IMR-90 (cell line): ENCODE measurements at regions not wholly inside any gene's neighbourhood (a gene's known extent, or its start where the extent isn't known, plus 50 kb on each side); places are given as distances from the start of the nearest gene placed in this dataset.

Experiments used
- ATAC-seq: fragments of 200-7000 bp; cut with Tn5 transposase; 2 replicates; pipeline ENCODE4 v1.9.1; 2020; ENCODE audit warnings: low read depth, mild to moderate bottlenecking, moderate library complexity
- BruUV-seq: library from RNA; stranded (reverse); fragments of 400-500 nt; replicated peaks from 2 replicates; lab custom pipeline; 2021; lab: Mats Ljungman, UMichigan
- CTCF ChIA-PET: fragments of 300-600 bp; formaldehyde crosslinking; extraction: SDS; loops from one replicate; lab custom pipeline; 2021; ENCODE audit warnings: antibody characterized with exemption; lab: Yijun Ruan, JAX
- POLR2A ChIA-PET: fragments of 300-600 bp; sonication (Branson Sonifier 250); formaldehyde crosslinking; loops from one replicate; lab custom pipeline; 2022; ENCODE audit warnings: antibody characterized with exemption; ENCODE audit not compliant: unreplicated experiment; lab: Charles Lee
- DNase-seq: peaks from one replicate; pipeline ENCODE4 v3.0.0; 2013
- H2AFZ ChIP-seq: replicated peaks from 2 replicates; pipeline ENCODE3; 2013; ENCODE audit warnings: low read length, mild to moderate bottlenecking; ENCODE audit not compliant: poor library complexity
- H2AK5ac ChIP-seq: 2 replicates; pipeline ENCODE4 v1.6.1; 2013; ENCODE audit warnings: low read depth, low read length, inconsistent platforms
- H2AK9ac ChIP-seq: replicated peaks from 2 replicates; pipeline ENCODE3; 2013; ENCODE audit warnings: mild to moderate bottlenecking, low read depth, low read length, moderate library complexity; ENCODE audit not compliant: poor library complexity
- H2BK120ac ChIP-seq: 2 replicates; pipeline ENCODE4 v1.6.1; 2013; ENCODE audit warnings: low read depth, low read length, inconsistent platforms
- H2BK15ac ChIP-seq: 3 replicates; pipeline ENCODE4 v1.6.1; 2013; ENCODE audit warnings: low read depth, low read length, inconsistent platforms
- H2BK20ac ChIP-seq: 2 replicates; pipeline ENCODE4 v1.6.1; 2013; ENCODE audit warnings: low read depth, mild to moderate bottlenecking, inconsistent platforms, low read length, moderate library complexity
- H2BK5ac ChIP-seq: 2 replicates; pipeline ENCODE4 v1.6.1; 2013; ENCODE audit warnings: mild to moderate bottlenecking, low read depth, low read length, inconsistent platforms; ENCODE audit not compliant: poor library complexity, severe bottlenecking
- H3K14ac ChIP-seq: replicated peaks from 2 replicates; pipeline ENCODE4 v1.6.1; 2013; ENCODE audit warnings: low read depth, low read length, inconsistent platforms
- H3K18ac ChIP-seq: 2 replicates; pipeline ENCODE4 v1.6.1; 2013; ENCODE audit warnings: low read depth, low read length, control low read depth
- H3K23ac ChIP-seq: 2 replicates; pipeline ENCODE4 v1.6.1; 2013; ENCODE audit warnings: low read depth, low read length, inconsistent platforms
- H3K27ac ChIP-seq: 2 replicates; pipeline ENCODE4 v1.5.1; 2013; ENCODE audit warnings: mild to moderate bottlenecking, control low read depth, low read length; ENCODE audit not compliant: insufficient read depth
- H3K27me3 ChIP-seq: 2 replicates; pipeline ENCODE4 v1.6.1; 2013; ENCODE audit warnings: low read length; ENCODE audit not compliant: control insufficient read depth, insufficient read depth
- H3K36me3 ChIP-seq: 2 replicates; pipeline ENCODE4 v1.6.1; 2013; ENCODE audit warnings: low read length, mixed read lengths; ENCODE audit not compliant: control insufficient read depth, insufficient read depth
- H3K4ac ChIP-seq: 2 replicates; pipeline ENCODE4 v1.6.1; 2013; ENCODE audit warnings: low read depth, low read length, inconsistent platforms
- H3K4me1 ChIP-seq: 2 replicates; pipeline ENCODE4 v1.6.1; 2013; ENCODE audit warnings: low read length, mixed read lengths; ENCODE audit not compliant: control insufficient read depth, insufficient read depth
- H3K4me2 ChIP-seq: 2 replicates; pipeline ENCODE4 v1.6.1; 2013; ENCODE audit warnings: low read depth, mild to moderate bottlenecking, control low read depth, low read length, moderate library complexity
- H3K4me3 ChIP-seq: 2 replicates; pipeline ENCODE4 v1.5.1; 2013; ENCODE audit warnings: low read depth, mild to moderate bottlenecking, control low read depth, low read length, moderate library complexity; ENCODE audit not compliant: insufficient read depth
- H3K56ac ChIP-seq: 2 replicates; pipeline ENCODE4 v1.6.1; 2013; ENCODE audit warnings: low read length, inconsistent platforms; ENCODE audit not compliant: insufficient read depth; ENCODE audit errors: extremely low read depth
- H3K79me1 ChIP-seq, 2 experiments: 2 replicates each; pipeline ENCODE4 v1.6.1; 2013; ENCODE audit warnings: low read length in 2 of 2, inconsistent platforms in 1 of 2, low read depth in 1 of 2
- H3K9ac ChIP-seq: 2 replicates; pipeline ENCODE4 v1.6.1; 2013; ENCODE audit warnings: low read depth, low read length, control low read depth
- H3K9me1 ChIP-seq: 2 replicates; pipeline ENCODE4 v1.6.1; 2013; ENCODE audit warnings: low read length, inconsistent platforms; ENCODE audit not compliant: insufficient read depth
- H3K9me3 ChIP-seq: 2 replicates; pipeline ENCODE4 v1.6.1; 2013; ENCODE audit warnings: low read length; ENCODE audit not compliant: control insufficient read depth, insufficient read depth
- H4K20me1 ChIP-seq: 2 replicates; pipeline ENCODE4 v1.6.1; 2013; ENCODE audit warnings: low read length, inconsistent platforms; ENCODE audit not compliant: insufficient read depth
- H4K5ac ChIP-seq: 2 replicates; pipeline ENCODE4 v1.6.1; 2013; ENCODE audit warnings: mild to moderate bottlenecking, low read depth, low read length, control low read depth
- H4K8ac ChIP-seq, 2 experiments: 2 replicates each; pipeline ENCODE4 v1.6.1; 2013; ENCODE audit warnings: low read depth in 2 of 2, low read length in 2 of 2, control low read depth in 1 of 2, inconsistent platforms in 1 of 2
- H4K91ac ChIP-seq: 2 replicates; pipeline ENCODE4 v1.6.1; 2013; ENCODE audit warnings: low read depth, low read length, inconsistent platforms; ENCODE audit not compliant: insufficient read depth
- BHLHE40 ChIP-seq: fragments of 150-350 bp; IDR thresholded peaks from 2 replicates; pipeline ENCODE4 v1.6.1; 2016; ENCODE audit warnings: mild to moderate bottlenecking, low read depth, low read length
- CEBPB ChIP-seq: IDR thresholded peaks from 2 replicates; pipeline ENCODE4 v1.6.1; 2012; ENCODE audit warnings: low read depth, low read length, improper control_type of control experiment
- CHD1 ChIP-seq: IDR thresholded peaks from 2 replicates; pipeline ENCODE4 v1.6.1; 2012; ENCODE audit warnings: low read depth, low read length, improper control_type of control experiment
- FOS ChIP-seq: fragments of 150-350 bp; IDR thresholded peaks from 2 replicates; pipeline ENCODE4 v1.6.1; 2016; ENCODE audit warnings: low read depth, low read length
- MAFK ChIP-seq: IDR thresholded peaks from 2 replicates; pipeline ENCODE4 v1.6.1; 2012; ENCODE audit warnings: low read depth, low read length, improper control_type of control experiment
- MAZ ChIP-seq: IDR thresholded peaks from 2 replicates; pipeline ENCODE4 v1.6.1; 2012; ENCODE audit warnings: low read depth, mild to moderate bottlenecking, low read length, improper control_type of control experiment, moderate library complexity, borderline replicate concordance
- MXI1 ChIP-seq: IDR thresholded peaks from 2 replicates; pipeline ENCODE4 v1.6.1; 2012; ENCODE audit warnings: low read depth, mild to moderate bottlenecking, low read length, moderate library complexity, borderline replicate concordance
- NFE2L2 ChIP-seq: fragments of 150-350 bp; IDR thresholded peaks from 2 replicates; pipeline ENCODE4 v1.6.1; 2016; ENCODE audit warnings: low read depth, mild to moderate bottlenecking, low read length
- POLR2A ChIP-seq: IDR thresholded peaks from 2 replicates; pipeline ENCODE4 v1.6.1; 2012; ENCODE audit warnings: mild to moderate bottlenecking, low read depth, low read length
- RAD21 ChIP-seq: IDR thresholded peaks from 2 replicates; pipeline ENCODE4 v1.6.1; 2012; ENCODE audit warnings: low read length, improper control_type of control experiment
- RCOR1 ChIP-seq: IDR thresholded peaks from 2 replicates; pipeline ENCODE4 v1.6.1; 2012; ENCODE audit warnings: mild to moderate bottlenecking, low read length, improper control_type of control experiment; ENCODE audit not compliant: insufficient replicate concordance
- RFX5 ChIP-seq: IDR thresholded peaks from 2 replicates; pipeline ENCODE4 v1.8.0; 2012; ENCODE audit warnings: low read depth, mild to moderate bottlenecking, low read length, moderate library complexity
- SMC3 ChIP-seq: fragments of 150-350 bp; IDR thresholded peaks from 2 replicates; pipeline ENCODE4 v1.6.1; 2016; ENCODE audit warnings: low read depth, mild to moderate bottlenecking, antibody characterized with exemption, low read length, moderate library complexity
- WGBS, 2 experiments: methylation state at CpG; one replicate each; pipeline versions ENCODE4 v1.1.5 to v1.1.7; 2013; ENCODE audit warnings: missing lambda C conversion rate in 2 of 2; ENCODE audit not compliant: insufficient read length in 1 of 2; ENCODE audit errors: extremely low coverage in 2 of 2; 5-methylcytosine and 5-hydroxymethylcytosine counted together
- dilution Hi-C: fragments of 300-500 bp; cut with HindIII; formaldehyde crosslinking; loops from one replicate; pipeline ENCODE4 v1.14.3; 2018; ENCODE audit warnings: low sequenced_read_pairs; ENCODE audit not compliant: unreplicated experiment
- in situ Hi-C: fragments of 300-500 bp; cut with MboI; formaldehyde crosslinking; loops from 3 replicates; pipeline ENCODE4 v1.14.3; 2019; ENCODE audit warnings: low sequenced_read_pairs, inconsistent platforms, mixed read lengths
- intact Hi-C: fragments of 100-400 bp; cut with micrococcal nuclease; formaldehyde crosslinking; loops from 2 replicates; pipeline ENCODE4 v1.10.0; 2022
- TF ChIP-seq, protein P1 (sequence below): conservative IDR thresholded peaks from 2 replicates; pipeline ENCODE4 v1.5.1; 2012; ENCODE audit warnings: mild to moderate bottlenecking, low read depth, low read length, improper control_type of control experiment

DNA sequence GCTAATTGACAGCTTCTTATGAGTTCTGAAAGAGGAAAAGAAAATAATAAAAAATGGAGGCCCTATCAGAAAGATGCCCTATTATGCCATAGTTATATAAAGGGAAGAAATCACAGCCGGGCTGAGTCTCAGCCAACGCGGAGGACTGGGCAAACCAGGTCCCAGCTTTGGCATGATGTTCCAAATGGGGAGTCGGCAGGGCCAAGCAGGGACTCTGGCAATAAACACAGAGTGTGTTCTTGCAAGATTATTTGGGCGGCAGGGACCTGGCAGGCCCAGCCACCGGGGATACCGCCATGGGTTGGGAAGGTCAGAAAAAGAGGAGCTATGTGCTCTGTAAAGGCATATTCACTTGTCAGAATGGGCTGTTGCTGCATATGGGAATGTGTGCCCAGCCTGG, 694.9 kb downstream of the BCL11A start:
- H2AK5ac ChIP-seq, result no peak overlapping the region
- no peak overlapping the region for H2BK20ac ChIP-seq
- H3K4ac ChIP-seq, result no peak overlapping the region
- no peak for ATAC-seq
- H3K56ac ChIP-seq, result no peak overlapping the region
- no peaks in the 10 kb centered on the region for H4K20me1 ChIP-seq
- H4K8ac ChIP-seq, result no peak overlapping the region
- no peak overlapping the region for H4K5ac ChIP-seq
- no peak overlapping the region for H2BK5ac ChIP-seq
- TF ChIP-seq CEBPB, result no peak
- TF ChIP-seq MAFK, result no peak
- TF ChIP-seq POLR2A, result no peak
- TF ChIP-seq, protein P1, sequence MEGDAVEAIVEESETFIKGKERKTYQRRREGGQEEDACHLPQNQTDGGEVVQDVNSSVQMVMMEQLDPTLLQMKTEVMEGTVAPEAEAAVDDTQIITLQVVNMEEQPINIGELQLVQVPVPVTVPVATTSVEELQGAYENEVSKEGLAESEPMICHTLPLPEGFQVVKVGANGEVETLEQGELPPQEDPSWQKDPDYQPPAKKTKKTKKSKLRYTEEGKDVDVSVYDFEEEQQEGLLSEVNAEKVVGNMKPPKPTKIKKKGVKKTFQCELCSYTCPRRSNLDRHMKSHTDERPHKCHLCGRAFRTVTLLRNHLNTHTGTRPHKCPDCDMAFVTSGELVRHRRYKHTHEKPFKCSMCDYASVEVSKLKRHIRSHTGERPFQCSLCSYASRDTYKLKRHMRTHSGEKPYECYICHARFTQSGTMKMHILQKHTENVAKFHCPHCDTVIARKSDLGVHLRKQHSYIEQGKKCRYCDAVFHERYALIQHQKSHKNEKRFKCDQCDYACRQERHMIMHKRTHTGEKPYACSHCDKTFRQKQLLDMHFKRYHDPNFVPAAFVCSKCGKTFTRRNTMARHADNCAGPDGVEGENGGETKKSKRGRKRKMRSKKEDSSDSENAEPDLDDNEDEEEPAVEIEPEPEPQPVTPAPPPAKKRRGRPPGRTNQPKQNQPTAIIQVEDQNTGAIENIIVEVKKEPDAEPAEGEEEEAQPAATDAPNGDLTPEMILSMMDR, result no peak
- TF ChIP-seq CHD1, result no peak
- TF ChIP-seq RFX5, result no peak
- TF ChIP-seq RCOR1, result no peak
- no peak for TF ChIP-seq FOS
- no peak for TF ChIP-seq NFE2L2
- no peak for TF ChIP-seq SMC3
- no peak for TF ChIP-seq BHLHE40
- no peak for TF ChIP-seq MAZ
- TF ChIP-seq MXI1, result no peak
- no peak for TF ChIP-seq RAD21
- no peaks in the 10 kb centered on the region for H3K27me3 ChIP-seq
- WGBS, 2 experiments, result no CpG with 5 or more reads among the region's 7 CpGs
- no peak for DNase-seq
- H2BK15ac ChIP-seq, result no peak overlapping the region
- ChIA-PET CTCF (no interaction called here), POLR2A (no interaction called here)
- intact Hi-C loops, result no loop called here
- no peak overlapping the region for H3K4me3 ChIP-seq
- no peaks in the 10 kb centered on the region for H3K4me1 ChIP-seq
- in situ Hi-C loops, result no loop called here
- no peak overlapping the region for H3K18ac ChIP-seq
- H3K23ac ChIP-seq, result no peak overlapping the region
- no peak overlapping the region for H3K27ac ChIP-seq
- no peak overlapping the region for H2BK120ac ChIP-seq
- no peak overlapping the region for H3K14ac ChIP-seq
- H3K4me2 ChIP-seq, result no peak overlapping the region
- no peak overlapping the region for H2AFZ ChIP-seq
- no peaks in the 10 kb centered on the region for H3K9me1 ChIP-seq
- H3K9me3 ChIP-seq, result peaks cover 11% of the 10 kb centered on the region
- H4K91ac ChIP-seq, result no peak overlapping the region
- H3K79me1 ChIP-seq, result no peaks in the 10 kb centered on the region
- no peak overlapping the region for H2AK9ac ChIP-seq
- BruUV-seq, result no TSS peak
- dilution Hi-C loops, result no loop called here
- H3K9ac ChIP-seq, result no peak overlapping the region
- no peaks in the 10 kb centered on the region for H3K36me3 ChIP-seq
